ENCODE measurements at regions not wholly inside any gene's neighbourhood (a gene's known extent, or its start where the extent isn't known, plus 50 kb on each side); places are given as distances from the start of the nearest gene placed in this dataset.

- DNase-seq (no peak), ATAC-seq (no peak)
- Mint-ChIP-seq H3K9me3 (ENCODE audit: insufficient read depth) (peaks cover 3% of the 10 kb centered on the region), H3K27ac (no peak overlapping the region), H3K36me3 (ENCODE audit: low read depth) (no peaks in the 10 kb centered on the region), H3K4me3 (no peak overlapping the region), H3K4me1 (ENCODE audit: low read depth) (no peaks in the 10 kb centered on the region), H3K27me3 (ENCODE audit: low read depth) (no peaks in the 10 kb centered on the region)
- ChIA-PET CTCF (no interaction called here), POLR2A (no interaction called here)
Measured at GRCh38 chr9:120018550-120018949, 561.4 kb downstream of the CDK5RAP2 start.

DNA sequence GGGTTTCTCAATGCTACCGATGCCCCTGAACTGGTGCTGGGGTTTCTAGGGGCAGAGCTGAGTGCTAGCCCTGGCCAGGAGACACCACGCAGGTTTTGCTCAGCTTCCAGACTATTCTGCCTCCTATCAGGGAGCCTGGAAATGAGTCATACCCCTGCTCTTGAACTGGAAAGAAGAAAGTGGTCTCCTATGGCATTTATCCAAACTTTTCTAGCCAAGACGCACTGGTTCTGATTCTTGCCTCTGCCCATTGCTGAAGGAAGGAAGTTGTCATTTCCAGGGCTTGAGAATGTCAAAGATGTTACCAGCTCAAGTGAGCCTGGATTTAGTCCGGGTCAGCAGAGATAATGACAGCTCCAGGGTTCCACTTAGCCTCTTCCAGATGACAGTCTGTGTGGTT lies 561.9 kb downstream of the CDK5RAP2 start:
- Mint-ChIP-seq H3K27ac (no peak overlapping the region), H3K4me3 (no peak overlapping the region), H3K4me1 (ENCODE audit: low read depth) (no peaks in the 10 kb centered on the region), H3K27me3 (ENCODE audit: low read depth) (no peaks in the 10 kb centered on the region), H3K36me3 (ENCODE audit: low read depth) (no peaks in the 10 kb centered on the region), H3K9me3 (ENCODE audit: insufficient read depth) (no peaks in the 10 kb centered on the region)
- DNase-seq = no peak
- no peak for ATAC-seq
- POLR2A ChIA-PET = no interaction called here
- CTCF ChIA-PET = no interaction called here

GRCh38 chr9:120016231-120016630 lies 563.7 kb downstream of the CDK5RAP2 start:
- ATAC-seq = no peak

DNA sequence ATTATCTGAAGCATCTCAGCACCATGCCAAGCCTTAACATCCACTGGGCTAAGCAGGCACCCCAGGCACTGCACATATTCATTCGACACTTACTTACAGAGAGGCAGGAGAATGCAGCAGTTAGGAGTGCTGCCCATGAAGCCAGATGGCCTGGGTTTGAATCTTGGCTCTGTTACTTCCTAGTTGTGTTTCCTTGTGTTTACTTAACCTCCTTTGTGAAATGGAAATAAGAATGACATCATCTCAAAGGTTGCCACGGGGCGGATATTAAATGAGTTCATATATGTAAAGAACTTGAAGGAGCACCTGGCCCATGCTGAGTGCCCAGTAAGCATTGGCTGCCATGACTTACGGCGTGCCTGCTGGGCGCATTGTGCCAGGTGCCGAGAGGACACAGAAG lies 565.2 kb downstream of the CDK5RAP2 start:
- Mint-ChIP-seq H3K4me1 (ENCODE audit: low read depth) (no peaks in the 10 kb centered on the region), H3K4me3 (no peak overlapping the region)

More at GRCh38 chr9:120016231-120016630, 563.7 kb downstream of the CDK5RAP2 start:
- CTCF ChIA-PET = no interaction called here
- Mint-ChIP-seq H3K27me3 (ENCODE audit: low read depth) (no peaks in the 10 kb centered on the region), H3K27ac (no peak overlapping the region), H3K9me3 (ENCODE audit: insufficient read depth) (no peaks in the 10 kb centered on the region), H3K4me3 (no peak overlapping the region), H3K4me1 (ENCODE audit: low read depth) (no peaks in the 10 kb centered on the region), H3K36me3 (ENCODE audit: low read depth) (no peaks in the 10 kb centered on the region)
- DNase-seq = no peak
- POLR2A ChIA-PET = no interaction called here

DNA sequence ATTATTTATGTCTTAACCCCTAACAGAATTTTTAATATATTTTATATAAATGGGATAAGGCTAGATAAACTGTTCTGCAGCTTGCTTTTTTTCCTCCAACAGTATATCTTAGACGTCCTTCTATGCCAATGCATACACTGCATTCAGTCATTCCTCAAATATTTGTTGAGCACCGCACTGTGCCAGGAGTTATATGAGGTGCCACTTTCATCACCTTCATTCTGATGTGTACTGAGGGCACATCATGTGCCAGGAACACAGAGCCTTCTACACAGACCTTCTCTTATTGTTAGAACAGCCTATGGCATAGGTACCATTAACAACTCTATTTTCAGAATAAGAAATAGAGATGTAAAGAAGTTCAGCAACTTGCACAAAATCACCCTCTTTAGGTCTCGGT lies 570.1 kb downstream of the CDK5RAP2 start:
- no peaks in the 10 kb centered on the region for H3K27me3 Mint-ChIP-seq (ENCODE audit: low read depth)
- H3K4me3 Mint-ChIP-seq = no peak overlapping the region
- POLR2A ChIA-PET = no interaction called here
- H3K27ac Mint-ChIP-seq = no peak overlapping the region
- no peak for ATAC-seq
- CTCF ChIA-PET = no interaction called here
- H3K36me3 Mint-ChIP-seq (ENCODE audit: low read depth) = no peaks in the 10 kb centered on the region
- no peaks in the 10 kb centered on the region for H3K9me3 Mint-ChIP-seq (ENCODE audit: insufficient read depth)
- H3K4me1 Mint-ChIP-seq (ENCODE audit: low read depth) = no peaks in the 10 kb centered on the region
- no peak for DNase-seq

More for the DNA sequence above, 565.2 kb downstream of the CDK5RAP2 start:
- H3K27me3 Mint-ChIP-seq (ENCODE audit: low read depth) = no peaks in the 10 kb centered on the region
- no peaks in the 10 kb centered on the region for H3K9me3 Mint-ChIP-seq (ENCODE audit: insufficient read depth)
- POLR2A ChIA-PET = no interaction called here
- CTCF ChIA-PET = no interaction called here
- H3K36me3 Mint-ChIP-seq (ENCODE audit: low read depth) = no peaks in the 10 kb centered on the region
- ATAC-seq (no peak), DNase-seq (no peak)
- no peak overlapping the region for H3K27ac Mint-ChIP-seq

- CTCF ChIA-PET = no interaction called here
- no peaks in the 10 kb centered on the region for H3K27me3 Mint-ChIP-seq (ENCODE audit: low read depth)
Measured at GRCh38 chr9:120001536-120001935, 578.4 kb downstream of the CDK5RAP2 start.

GRCh38 chr9:119998614-119999013 lies 581.4 kb downstream of the CDK5RAP2 start:
- DNase-seq (no peak), ATAC-seq (no peak)
- Mint-ChIP-seq H3K4me1 (ENCODE audit: low read depth) (no peaks in the 10 kb centered on the region), H3K27ac (no peak overlapping the region), H3K9me3 (ENCODE audit: insufficient read depth) (no peaks in the 10 kb centered on the region), H3K4me3 (no peak overlapping the region), H3K27me3 (ENCODE audit: low read depth) (no peaks in the 10 kb centered on the region), H3K36me3 (ENCODE audit: low read depth) (no peaks in the 10 kb centered on the region)
- ChIA-PET CTCF (no interaction called here), POLR2A (no interaction called here)

More at GRCh38 chr9:120001536-120001935, 578.4 kb downstream of the CDK5RAP2 start:
- no peaks in the 10 kb centered on the region for H3K4me1 Mint-ChIP-seq (ENCODE audit: low read depth)
- H3K36me3 Mint-ChIP-seq (ENCODE audit: low read depth) = no peaks in the 10 kb centered on the region
- DNase-seq = no peak
- H3K4me3 Mint-ChIP-seq = no peak overlapping the region
- H3K27ac Mint-ChIP-seq = no peak overlapping the region
- no peak for ATAC-seq
- no peaks in the 10 kb centered on the region for H3K9me3 Mint-ChIP-seq (ENCODE audit: insufficient read depth)
- POLR2A ChIA-PET = no interaction called here

DNA sequence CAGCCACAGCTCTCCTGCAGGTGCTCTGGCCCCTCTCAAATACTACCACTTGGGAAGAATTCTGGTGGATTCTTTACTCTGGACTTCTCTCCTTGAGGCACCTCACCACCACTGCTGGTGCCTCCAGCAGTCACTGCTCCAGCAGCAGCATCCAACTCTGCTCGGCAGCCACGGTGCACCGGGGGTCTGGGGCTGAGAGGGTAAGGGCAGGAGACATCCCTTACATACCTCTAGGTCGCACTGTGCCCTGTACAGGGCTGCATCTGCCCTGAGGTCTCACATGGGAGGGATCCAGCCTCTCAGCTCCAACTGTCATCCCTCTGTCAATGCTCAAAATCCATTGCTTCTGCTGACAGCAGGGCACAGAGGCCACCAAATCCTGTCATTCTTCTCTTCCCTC lies 588.2 kb downstream of the CDK5RAP2 start:
- no peak for ATAC-seq
- Mint-ChIP-seq H3K4me1 (ENCODE audit: low read depth) (no peaks in the 10 kb centered on the region), H3K27ac (no peak overlapping the region), H3K4me3 (no peak overlapping the region), H3K36me3 (ENCODE audit: low read depth) (no peaks in the 10 kb centered on the region), H3K9me3 (ENCODE audit: insufficient read depth) (no peaks in the 10 kb centered on the region), H3K27me3 (ENCODE audit: low read depth) (no peaks in the 10 kb centered on the region)
- POLR2A ChIA-PET = no interaction called here
- no peak for DNase-seq
- CTCF ChIA-PET = interaction anchor here (0.7 kb wide), 1 partner anchor 22 kb away, joined by 3 read pairs; no protein-coding TSS in a partner anchor

DNA sequence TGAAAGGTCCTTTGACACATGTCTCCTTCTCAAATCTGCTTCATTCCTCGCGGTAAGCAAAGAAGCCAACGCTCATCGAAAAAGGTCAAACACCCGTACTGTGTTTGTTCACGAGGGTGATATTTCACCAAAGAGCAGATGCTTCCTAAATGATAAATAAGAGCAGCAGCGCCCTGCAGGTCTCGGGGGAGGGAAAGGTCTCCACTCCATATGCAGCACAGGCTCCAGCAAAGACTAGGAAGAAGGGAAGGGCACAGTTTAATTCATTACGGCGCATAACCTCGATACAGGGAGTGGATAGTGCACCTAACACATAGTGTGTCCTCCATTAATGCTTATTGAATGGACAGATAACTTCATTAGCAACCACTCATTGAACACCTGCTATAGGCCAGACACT lies 593.3 kb downstream of the CDK5RAP2 start:
- Mint-ChIP-seq H3K36me3 (ENCODE audit: low read depth) (no peaks in the 10 kb centered on the region), H3K4me3 (no peak overlapping the region), H3K27ac (no peak overlapping the region), H3K27me3 (ENCODE audit: low read depth) (no peaks in the 10 kb centered on the region), H3K4me1 (ENCODE audit: low read depth) (no peaks in the 10 kb centered on the region), H3K9me3 (ENCODE audit: insufficient read depth) (no peaks in the 10 kb centered on the region)
- ChIA-PET CTCF (no interaction called here), POLR2A (no interaction called here)
- DNase-seq = no peak
- ATAC-seq = no peak

GRCh38 chr9:119986205-119986604 lies 593.8 kb downstream of the CDK5RAP2 start:
- POLR2A ChIA-PET = no interaction called here
- ATAC-seq = no peak
- Mint-ChIP-seq H3K27me3 (ENCODE audit: low read depth) (no peaks in the 10 kb centered on the region), H3K27ac (no peak overlapping the region), H3K9me3 (ENCODE audit: insufficient read depth) (no peaks in the 10 kb centered on the region), H3K4me1 (ENCODE audit: low read depth) (no peaks in the 10 kb centered on the region), H3K36me3 (ENCODE audit: low read depth) (no peaks in the 10 kb centered on the region), H3K4me3 (no peak overlapping the region)
- DNase-seq = no peak
- CTCF ChIA-PET = no interaction called here

DNA sequence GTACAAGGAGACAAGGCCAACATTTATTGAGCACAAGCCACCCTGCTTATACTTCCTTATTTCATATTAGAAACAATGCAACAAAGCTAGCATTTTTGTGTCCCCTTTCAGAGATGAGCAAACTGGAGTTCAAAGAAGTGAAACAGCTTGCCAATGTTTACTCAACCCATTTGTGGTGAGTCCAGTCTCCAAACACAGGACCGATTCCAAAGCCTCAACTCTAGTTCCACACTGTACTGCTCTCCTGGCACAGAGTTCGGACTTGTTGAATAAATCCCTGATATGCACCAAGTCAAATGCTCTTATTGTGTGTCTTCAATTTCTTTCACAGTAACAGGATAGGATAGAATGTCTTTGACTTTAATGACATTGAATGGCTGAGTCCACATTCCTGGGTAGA lies 604.8 kb upstream of the BRINP1 start:
- H3K4me3 Mint-ChIP-seq = no peak overlapping the region
- ChIA-PET CTCF (no interaction called here), POLR2A (no interaction called here)

DNA sequence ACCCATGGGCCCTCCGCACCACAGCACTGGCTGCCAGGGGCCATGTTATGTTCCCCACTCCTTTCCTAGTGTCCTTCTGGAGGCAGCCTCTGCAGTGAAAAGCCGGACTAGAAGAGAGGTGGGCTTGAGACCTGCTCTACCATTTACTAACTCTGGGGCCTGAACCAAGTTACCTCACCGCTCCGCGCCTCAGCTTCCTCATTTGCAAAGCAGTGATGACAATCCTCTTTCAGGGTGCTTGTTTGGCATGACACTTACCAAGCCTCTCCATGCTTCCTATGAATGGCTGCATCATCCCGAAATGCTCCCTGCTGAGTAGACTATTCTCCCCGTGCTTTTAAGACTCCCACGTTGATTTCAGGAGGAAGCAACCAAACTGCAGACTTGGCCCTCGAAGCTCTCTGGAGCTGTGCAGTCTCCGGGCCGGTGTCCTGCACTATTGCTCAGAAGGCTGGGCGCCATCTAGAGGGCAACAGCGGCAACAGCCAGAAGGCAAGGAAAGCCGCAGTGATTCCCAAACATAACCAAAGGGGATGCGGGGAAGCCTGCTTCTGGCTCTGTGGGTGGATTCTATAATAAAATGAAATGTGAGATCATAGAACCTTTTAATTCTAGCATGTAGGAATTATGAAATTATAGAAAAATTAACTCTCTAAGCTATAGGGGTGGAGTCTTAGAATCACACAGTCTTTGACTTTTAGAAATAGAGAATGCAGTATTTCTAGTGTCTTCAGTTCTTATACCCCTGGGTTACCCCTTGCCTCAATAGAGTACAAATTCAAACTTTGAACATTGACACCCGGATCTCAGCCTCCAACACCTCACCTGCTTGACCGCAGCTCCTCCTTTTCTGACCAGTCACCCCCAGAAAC lies 599.8 kb upstream of the BRINP1 start:
- ATAC-seq = peak; percentile 72
- Mint-ChIP-seq H3K9me3 (ENCODE audit: insufficient read depth) (no peaks in the 10 kb centered on the region), H3K4me3 (no peak overlapping the region), H3K27ac (no peak overlapping the region), H3K36me3 (ENCODE audit: low read depth) (no peaks in the 10 kb centered on the region), H3K27me3 (ENCODE audit: low read depth) (no peaks in the 10 kb centered on the region), H3K4me1 (ENCODE audit: low read depth) (no peaks in the 10 kb centered on the region)
- DNase-seq = peak; percentile 64
- CTCF ChIA-PET = interaction anchor here (1.0 to 2.5 kb wide), 7 partner anchors 11 to 508 kb away, joined by 3 to 9 read pairs (median 5); no protein-coding TSS in a partner anchor
- POLR2A ChIA-PET = no interaction called here

More for the DNA sequence above, 604.8 kb upstream of the BRINP1 start:
- no peaks in the 10 kb centered on the region for H3K4me1 Mint-ChIP-seq (ENCODE audit: low read depth)
- DNase-seq (no peak), ATAC-seq (no peak)
- H3K27me3 Mint-ChIP-seq (ENCODE audit: low read depth) = no peaks in the 10 kb centered on the region
- no peaks in the 10 kb centered on the region for H3K9me3 Mint-ChIP-seq (ENCODE audit: insufficient read depth)
- no peak overlapping the region for H3K27ac Mint-ChIP-seq
- no peaks in the 10 kb centered on the region for H3K36me3 Mint-ChIP-seq (ENCODE audit: low read depth)

All from activated CD8-positive, alpha-beta T cell treated with anti-CD3 and anti-CD28 coated beads, Interleukin-2, amount 10 ng/mL, durations not matched to agents 7 days and 5 days (primary cell).